ENCODE measurements at regions not wholly inside any gene's neighbourhood (a gene's known extent, or its start where the extent isn't known, plus 50 kb on each side); places are given as distances from the start of the nearest gene placed in this dataset.

DNA sequence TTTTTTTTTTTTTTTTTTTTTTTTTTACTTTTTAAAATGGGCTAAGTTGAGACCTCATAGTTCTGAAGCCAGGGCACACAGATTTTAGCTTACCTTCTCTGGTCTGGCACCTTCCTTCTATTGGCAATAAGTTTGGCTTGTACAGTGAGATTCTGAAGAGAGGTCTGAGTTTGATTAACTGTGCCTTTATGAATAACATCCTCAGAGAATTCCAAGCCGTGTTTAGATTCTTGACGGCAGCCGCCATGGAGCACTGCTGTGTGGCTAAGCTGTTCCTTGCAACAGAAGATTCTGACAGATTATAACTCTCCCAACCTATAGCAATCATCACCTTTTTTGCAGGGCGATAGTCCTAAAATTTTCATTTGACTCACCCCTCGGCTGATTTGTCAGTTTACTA lies 354.9 kb upstream of the FAR2 start:
- intact Hi-C loops (cut with micrococcal nuclease) = no loop called here
- POLR2A ChIA-PET = no interaction called here
- H3K27ac Mint-ChIP-seq = no peak overlapping the region
- no peak for TF ChIP-seq CTCF (IDR thresholded peaks at IDR 0.05)
- no peaks in the 10 kb centered on the region for H3K9me3 Mint-ChIP-seq
- ATAC-seq (no peak), DNase-seq (no peak)
- H3K36me3 Mint-ChIP-seq (ENCODE audit: low read depth) = no peaks in the 10 kb centered on the region
- no peaks in the 10 kb centered on the region for H3K4me1 Mint-ChIP-seq (ENCODE audit: low read depth)
- CTCF ChIA-PET = no interaction called here
- no peak overlapping the region for H3K4me3 Mint-ChIP-seq
- H3K27me3 Mint-ChIP-seq = no peaks in the 10 kb centered on the region

DNA sequence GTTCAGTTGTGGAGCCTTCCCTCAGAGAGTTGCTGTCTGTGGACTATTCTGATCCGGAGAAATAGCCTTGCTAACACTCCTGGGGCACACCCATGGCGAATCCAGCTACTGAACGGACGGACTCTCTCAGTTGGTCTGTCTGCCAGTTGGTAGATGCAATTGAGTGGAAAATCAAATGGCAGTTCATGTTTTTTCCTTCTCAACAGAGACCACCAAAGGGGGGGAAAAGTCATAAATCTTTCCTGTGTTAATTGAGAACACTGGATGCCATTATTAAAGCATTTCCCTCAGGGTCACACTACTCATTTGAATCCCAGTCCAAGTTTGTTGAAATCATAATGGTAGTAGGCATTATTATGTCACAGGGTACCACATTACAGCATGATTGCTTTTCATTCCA lies 354.3 kb upstream of the FAR2 start:
- CTCF ChIA-PET = no interaction called here
- no peak for TF ChIP-seq CTCF (IDR thresholded peaks at IDR 0.05)
- Mint-ChIP-seq H3K9me3 (no peaks in the 10 kb centered on the region), H3K27ac (no peak overlapping the region), H3K27me3 (no peaks in the 10 kb centered on the region), H3K4me1 (ENCODE audit: low read depth) (no peaks in the 10 kb centered on the region), H3K36me3 (ENCODE audit: low read depth) (no peaks in the 10 kb centered on the region), H3K4me3 (no peak overlapping the region)
- ATAC-seq (no peak), DNase-seq (no peak)
- intact Hi-C loops (cut with micrococcal nuclease) = no loop called here
- POLR2A ChIA-PET = no interaction called here

DNA sequence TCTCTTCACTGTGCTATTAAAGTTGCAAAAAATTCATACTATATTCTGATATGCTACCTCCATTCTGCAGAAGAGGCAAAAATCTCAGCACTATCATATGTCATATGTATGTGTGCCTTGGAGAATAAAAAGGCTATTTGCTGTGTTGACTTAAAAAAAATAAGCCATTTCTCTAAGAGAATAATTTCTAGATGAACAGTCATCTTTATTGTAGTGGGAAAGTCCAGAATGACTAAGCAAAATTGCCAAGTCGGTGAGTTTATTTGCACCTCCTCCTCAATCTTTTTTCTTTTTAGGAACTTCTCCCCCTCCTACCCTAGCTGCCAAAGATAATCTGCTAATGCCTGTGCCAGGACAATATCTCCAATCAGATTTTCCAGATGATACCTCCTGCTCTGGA lies 353.8 kb upstream of the FAR2 start:
- H3K27me3 Mint-ChIP-seq = no peaks in the 10 kb centered on the region

DNA sequence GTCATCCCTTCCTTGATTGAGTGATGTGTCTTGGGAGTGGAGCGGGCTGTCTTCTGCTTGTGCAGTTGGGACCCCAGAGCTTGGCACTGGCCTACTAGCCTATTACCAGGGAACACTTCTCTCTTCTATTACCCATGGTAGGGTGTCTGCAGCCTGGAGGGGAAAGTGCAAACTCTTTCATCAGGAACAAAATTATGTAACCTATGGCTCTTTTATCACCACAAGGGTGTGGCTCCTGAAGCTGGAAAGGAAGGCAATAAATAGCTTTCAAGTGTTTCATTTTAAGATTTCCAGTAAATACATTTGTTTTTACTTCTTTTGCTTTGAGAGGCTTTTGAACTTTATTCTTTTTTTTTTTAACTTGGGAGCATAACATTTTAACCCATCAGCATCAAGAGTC lies 349.7 kb upstream of the FAR2 start:
- Mint-ChIP-seq H3K9me3 (no peaks in the 10 kb centered on the region), H3K4me3 (no peak overlapping the region), H3K4me1 (ENCODE audit: low read depth) (no peaks in the 10 kb centered on the region), H3K36me3 (ENCODE audit: low read depth) (no peaks in the 10 kb centered on the region), H3K27ac (no peak overlapping the region), H3K27me3 (no peaks in the 10 kb centered on the region)
- intact Hi-C loops (cut with micrococcal nuclease) = no loop called here
- TF ChIP-seq CTCF (IDR thresholded peaks at IDR 0.05) = no peak
- no peak for DNase-seq
- ATAC-seq = no peak
- POLR2A ChIA-PET = no interaction called here
- CTCF ChIA-PET = no interaction called here

More for the DNA sequence above, 353.8 kb upstream of the FAR2 start:
- no peaks in the 10 kb centered on the region for H3K36me3 Mint-ChIP-seq (ENCODE audit: low read depth)
- ATAC-seq (no peak), DNase-seq (no peak)
- no peak for TF ChIP-seq CTCF (IDR thresholded peaks at IDR 0.05)
- H3K9me3 Mint-ChIP-seq = no peaks in the 10 kb centered on the region
- H3K4me1 Mint-ChIP-seq (ENCODE audit: low read depth) = no peaks in the 10 kb centered on the region
- ChIA-PET POLR2A (no interaction called here), CTCF (no interaction called here)
- intact Hi-C loops (cut with micrococcal nuclease) = no loop called here
- H3K4me3 Mint-ChIP-seq = no peak overlapping the region
- H3K27ac Mint-ChIP-seq = no peak overlapping the region

DNA sequence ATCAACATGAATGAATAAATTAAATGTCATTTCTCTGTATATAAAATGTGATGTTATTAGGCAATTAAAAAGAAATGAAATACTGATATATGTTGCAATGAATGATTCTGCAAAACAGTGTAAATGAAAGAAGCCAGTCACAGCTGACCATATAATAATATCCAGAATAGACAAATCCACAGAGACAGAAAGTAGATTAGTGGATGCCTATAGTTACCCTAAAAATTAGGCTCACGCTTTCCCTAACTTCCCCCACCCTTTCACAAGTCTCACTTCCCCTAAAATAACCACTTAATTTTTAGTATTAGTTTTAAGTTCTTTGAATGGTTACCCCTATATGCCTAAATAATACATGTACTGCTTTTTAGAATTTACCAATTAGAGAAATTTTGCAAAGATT lies 348.9 kb upstream of the FAR2 start:
- CTCF ChIA-PET = no interaction called here
- no peak for TF ChIP-seq CTCF (IDR thresholded peaks at IDR 0.05)
- no peaks in the 10 kb centered on the region for H3K9me3 Mint-ChIP-seq
- H3K27me3 Mint-ChIP-seq = no peaks in the 10 kb centered on the region
- H3K4me3 Mint-ChIP-seq = no peak overlapping the region
- no peak overlapping the region for H3K27ac Mint-ChIP-seq
- intact Hi-C loops (cut with micrococcal nuclease) = no loop called here
- no peaks in the 10 kb centered on the region for H3K36me3 Mint-ChIP-seq (ENCODE audit: low read depth)
- H3K4me1 Mint-ChIP-seq (ENCODE audit: low read depth) = no peaks in the 10 kb centered on the region
- ATAC-seq = no peak
- no peak for DNase-seq
- POLR2A ChIA-PET = no interaction called here

Data from activated CD8-positive, alpha-beta T cell treated with anti-CD3 and anti-CD28 coated beads for 36 hours (primary cell).